SK-N-MC (cell line): ENCODE measurements at regions not wholly inside any gene's neighbourhood (a gene's known extent, or its start where the extent isn't known, plus 50 kb on each side); places are given as distances from the start of the nearest gene placed in this dataset.

Experiments
- DNase-seq: peaks from one replicate; pipeline ENCODE4 v3.0.0-alpha.2; 2011; ENCODE audit warnings: low read depth, low spot score
- H3K27ac ChIP-seq: fragments of 200-600 bp; sonication (generic); 2 replicates; pipeline ENCODE4 v1.5.1; 2016; ENCODE audit warnings: mixed run types
- H3K36me3 ChIP-seq: fragments of 200-600 bp; sonication (generic); 2 replicates; pipeline ENCODE4 v1.6.1; 2017; ENCODE audit warnings: antibody characterized with exemption, low read length, mixed read lengths; ENCODE audit not compliant: insufficient read depth
- H3K4me3 ChIP-seq: fragments of 200-600 bp; sonication (generic); 2 replicates; pipeline ENCODE4 v1.5.1; 2016
- H3K9ac ChIP-seq: fragments of 200-600 bp; sonication (generic); 2 replicates; pipeline ENCODE4 v1.8.0; 2017; ENCODE audit warnings: mixed run types, mixed read lengths; ENCODE audit not compliant: insufficient read length
- H3K9me3 ChIP-seq: fragments of 200-600 bp; sonication (generic); 2 replicates; pipeline ENCODE4 v1.6.1; 2017; ENCODE audit warnings: low read depth, mild to moderate bottlenecking, antibody characterized with exemption, low read length, moderate library complexity, mixed read lengths
- EZH2 ChIP-seq: fragments of 200-600 bp; sonication (generic); IDR thresholded peaks from one replicate; pipeline ENCODE4 v1.6.1; 2017; ENCODE audit warnings: antibody characterized with exemption
- FOXP2 ChIP-seq: optimal IDR thresholded peaks from 2 replicates; pipeline ENCODE3; 2011; ENCODE audit warnings: mild to moderate bottlenecking, moderate library complexity; ENCODE audit not compliant: insufficient read depth; ENCODE audit errors: extremely low read length, control extremely low read depth
- POLR2AphosphoS5 ChIP-seq: IDR thresholded peaks from 2 replicates; pipeline ENCODE4 v1.6.1; 2012; ENCODE audit warnings: mild to moderate bottlenecking, low read depth, low read length, borderline replicate concordance

DNA sequence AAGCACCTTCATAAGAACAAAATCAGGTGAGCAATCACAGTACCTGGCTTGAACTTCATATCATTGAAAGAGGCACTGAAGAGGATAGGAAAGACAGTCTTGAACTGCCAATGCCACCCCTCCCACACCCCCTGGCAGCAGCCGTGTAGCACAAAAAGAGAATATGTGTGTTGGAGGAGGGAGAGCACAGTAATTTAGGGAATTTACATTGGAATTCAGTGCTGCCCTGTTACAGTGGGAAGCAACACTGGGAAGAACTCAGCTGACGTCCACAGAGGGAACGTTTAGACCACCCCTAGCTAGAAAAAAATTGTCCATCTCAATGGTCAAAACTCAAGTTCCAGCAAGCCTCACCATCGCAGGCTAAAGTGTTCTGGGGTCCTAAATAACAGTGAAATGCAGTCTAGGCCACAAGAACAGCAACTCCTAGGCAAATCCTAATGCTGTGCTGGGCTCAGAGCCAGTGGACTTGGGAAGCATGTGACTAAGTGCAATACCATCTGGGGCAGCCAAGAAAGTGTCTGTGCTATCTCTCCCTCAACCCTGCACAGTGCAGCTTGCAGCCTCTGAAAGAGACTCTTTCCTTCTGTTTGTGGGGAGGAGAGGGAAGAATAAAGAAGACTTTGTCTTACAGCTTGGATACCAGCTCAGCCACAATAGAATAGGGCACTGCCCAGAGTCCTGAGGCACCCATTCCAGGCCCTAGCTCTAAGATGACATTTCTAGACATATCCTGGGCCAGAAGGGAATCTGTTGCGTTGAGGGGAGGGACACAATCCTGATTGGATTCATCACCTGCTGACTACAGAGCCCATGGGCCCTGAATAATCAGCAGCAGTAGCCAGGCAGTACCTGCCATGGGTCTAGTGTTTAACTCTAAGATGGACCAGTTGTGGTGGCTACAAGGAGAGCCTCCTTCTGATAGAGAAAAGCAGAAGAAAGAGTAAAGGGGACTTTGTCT is 62.1 kb upstream of the VLDLR start:
- Histone ChIP-seq H3K36me3 (no peaks in the 10 kb centered on the region), H3K27ac (no peak overlapping the region), H3K4me3 (no peak overlapping the region), H3K9ac (no peak overlapping the region), H3K9me3 (no peaks in the 10 kb centered on the region)
- DNase-seq: no peak
- TF ChIP-seq FOXP2 (no peak), EZH2 (no peak), POLR2AphosphoS5 (no peak)

DNA sequence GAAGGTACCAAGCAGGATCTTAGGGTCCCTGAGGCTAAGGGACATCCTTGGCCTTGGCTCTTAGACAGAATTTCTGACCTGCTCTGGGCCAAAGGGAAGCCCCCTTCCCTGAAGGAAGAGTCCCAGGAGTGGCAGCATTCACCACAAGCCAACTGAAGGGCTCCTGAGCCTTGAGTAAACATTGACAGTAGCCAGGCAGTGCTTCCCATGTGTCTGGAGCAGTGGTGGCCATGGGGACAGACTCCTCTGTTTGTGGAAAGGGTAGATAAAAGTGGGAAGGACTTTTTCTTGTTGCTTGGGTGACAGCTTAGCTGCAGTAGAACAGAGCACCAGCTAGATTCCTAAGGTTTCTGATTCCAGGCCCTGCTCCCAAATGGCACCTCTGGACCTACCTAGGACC is 61.4 kb upstream of the VLDLR start:
- no peaks in the 10 kb centered on the region for H3K9me3 ChIP-seq
- H3K4me3 ChIP-seq: no peak overlapping the region
- no peaks in the 10 kb centered on the region for H3K36me3 ChIP-seq
- no peak for DNase-seq
- H3K9ac ChIP-seq: no peak overlapping the region
- TF ChIP-seq POLR2AphosphoS5 (no peak), FOXP2 (no peak), EZH2 (no peak)
- H3K27ac ChIP-seq: no peak overlapping the region

DNA sequence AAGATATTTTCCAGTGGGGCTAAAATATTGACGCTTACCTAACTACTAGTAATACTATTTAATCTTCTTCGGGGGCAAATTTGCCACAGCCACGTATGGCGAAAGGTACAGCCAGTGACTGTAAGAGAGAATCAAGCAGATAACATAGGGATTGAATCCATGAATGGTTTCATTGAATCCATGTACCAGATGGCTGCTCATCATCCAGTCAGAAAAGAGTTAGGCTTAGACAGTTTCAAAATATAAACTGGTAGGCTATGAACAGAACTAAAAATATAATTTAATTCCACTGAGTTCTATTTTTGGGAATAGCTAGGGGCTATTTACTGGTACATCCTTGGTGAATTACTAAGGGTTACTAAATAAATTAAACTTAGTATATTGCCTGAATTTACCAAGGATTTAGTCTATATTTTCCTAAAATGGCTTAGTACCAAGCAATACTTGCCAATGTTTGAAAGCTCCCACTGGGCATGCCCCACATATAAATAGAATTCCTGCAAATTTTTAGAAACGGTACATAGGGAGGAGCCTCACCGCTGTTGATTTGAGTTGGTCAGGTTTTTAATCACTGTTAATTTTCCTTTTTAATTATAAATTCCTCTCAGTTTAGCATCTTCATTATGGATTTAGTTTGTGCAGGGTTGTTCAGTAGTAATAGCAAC is 55.8 kb upstream of the VLDLR start:
- DNase-seq: no peak

DNA sequence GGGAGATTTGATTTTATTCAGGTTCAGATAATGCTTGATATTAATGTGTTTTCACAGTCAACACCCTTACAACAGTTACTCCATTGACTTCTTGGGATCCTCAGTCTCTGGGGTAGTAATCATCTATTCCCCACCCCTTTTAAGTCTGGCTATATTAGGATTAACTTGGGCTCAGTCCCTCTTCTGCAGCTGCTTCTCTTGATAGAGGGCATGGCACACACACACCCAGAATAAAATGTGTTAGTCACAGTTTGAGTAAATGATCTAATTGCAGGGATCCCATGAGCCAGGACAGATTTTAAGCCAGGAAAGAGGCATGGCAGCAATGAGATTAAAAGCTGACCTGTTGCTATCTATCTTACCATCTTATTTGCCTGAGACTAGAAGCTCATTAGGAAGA is 53.7 kb upstream of the VLDLR start:
- H3K9me3 ChIP-seq: no peaks in the 10 kb centered on the region
- TF ChIP-seq FOXP2: no peak
- no peak for TF ChIP-seq EZH2
- no peak for TF ChIP-seq POLR2AphosphoS5
- no peak for DNase-seq

More for the DNA sequence above, 55.8 kb upstream of the VLDLR start:
- no peak overlapping the region for H3K9ac ChIP-seq
- H3K9me3 ChIP-seq: no peaks in the 10 kb centered on the region
- H3K27ac ChIP-seq: no peak overlapping the region
- no peaks in the 10 kb centered on the region for H3K36me3 ChIP-seq
- no peak overlapping the region for H3K4me3 ChIP-seq
- TF ChIP-seq EZH2 (no peak), POLR2AphosphoS5 (no peak), FOXP2 (no peak)

DNA sequence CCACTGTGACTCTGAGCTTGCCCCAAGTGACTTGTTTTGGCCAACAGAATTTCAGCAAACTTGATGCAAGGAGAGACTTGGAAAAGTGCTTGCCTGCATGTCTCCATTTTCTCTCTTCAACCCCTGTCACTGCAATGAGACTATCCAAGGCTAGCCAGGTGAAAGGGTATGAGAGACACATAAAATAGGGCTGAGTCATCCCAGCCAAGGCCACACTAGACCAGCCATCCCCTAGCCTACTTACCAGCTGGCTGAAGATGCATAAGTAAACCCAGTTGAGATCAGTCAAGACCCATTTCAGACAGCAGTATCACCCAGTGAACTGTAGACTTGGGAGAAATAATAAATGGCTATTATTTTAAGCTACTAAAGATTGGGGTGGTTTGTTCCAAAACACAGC is 52.9 kb upstream of the VLDLR start:
- H3K4me3 ChIP-seq: no peak overlapping the region
- no peak for TF ChIP-seq FOXP2
- no peak for TF ChIP-seq POLR2AphosphoS5
- TF ChIP-seq EZH2: no peak
- DNase-seq: no peak
- no peak overlapping the region for H3K9ac ChIP-seq
- no peaks in the 10 kb centered on the region for H3K9me3 ChIP-seq
- no peak overlapping the region for H3K27ac ChIP-seq
- H3K36me3 ChIP-seq: no peaks in the 10 kb centered on the region

More for the DNA sequence above, 53.7 kb upstream of the VLDLR start:
- Histone ChIP-seq H3K4me3 (no peak overlapping the region), H3K9ac (no peak overlapping the region), H3K27ac (no peak overlapping the region), H3K36me3 (no peaks in the 10 kb centered on the region)

DNA sequence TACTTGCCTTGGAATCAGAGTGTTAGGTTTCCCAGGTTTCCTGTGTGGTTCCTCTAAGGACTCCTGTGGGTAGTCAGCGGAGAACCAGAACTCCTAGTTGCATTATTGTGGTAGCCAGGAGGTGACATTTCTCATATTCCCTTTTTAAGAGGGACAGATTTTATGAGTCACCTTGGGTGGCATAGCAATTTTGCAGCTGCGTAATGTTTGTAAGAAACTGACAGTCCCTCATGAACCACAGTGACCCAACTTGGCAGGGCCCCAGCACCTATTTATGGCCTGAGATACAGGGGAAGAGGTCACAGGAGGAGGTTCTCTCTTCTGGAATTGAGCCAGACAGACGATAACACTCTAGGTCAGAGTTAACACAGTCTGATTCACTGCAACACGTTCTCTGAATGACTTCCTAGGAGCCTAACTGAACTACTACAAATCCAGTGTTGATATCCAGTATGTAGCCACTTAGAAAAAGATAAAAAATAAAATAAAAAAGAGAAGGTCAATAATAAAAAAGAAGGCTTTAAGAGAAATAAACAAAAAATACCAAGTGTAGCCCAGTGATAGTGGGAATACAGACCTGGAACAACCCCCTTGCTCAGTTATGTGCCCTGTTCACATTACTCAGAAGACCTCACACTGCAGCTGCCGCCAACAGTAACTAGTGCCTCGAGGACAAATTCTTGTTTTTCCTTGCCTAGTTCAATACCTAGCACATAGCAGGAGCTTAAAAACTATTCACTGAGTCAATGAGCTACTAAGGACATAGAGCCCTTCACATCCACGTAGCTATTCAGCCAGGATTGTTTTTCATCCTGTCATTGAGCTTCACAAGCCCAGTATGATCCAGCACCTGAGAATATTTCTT is 50.7 kb upstream of the VLDLR start:
- TF ChIP-seq FOXP2 (no peak), EZH2 (no peak), POLR2AphosphoS5 (no peak)
- Histone ChIP-seq H3K9me3 (no peaks in the 10 kb centered on the region), H3K36me3 (no peaks in the 10 kb centered on the region), H3K27ac (no peak overlapping the region), H3K9ac (no peak overlapping the region), H3K4me3 (no peak overlapping the region)
- DNase-seq: no peak
